HG03039 (cell line): ENCODE measurements at regions not wholly inside any gene's neighbourhood (a gene's known extent, or its start where the extent isn't known, plus 50 kb on each side); places are given as distances from the start of the nearest gene placed in this dataset.

Experiments used
- ATAC-seq: cut with Tn5 transposase; IDR thresholded peaks from one replicate; pipeline ENCODE4 v1.9.1; 2021; ENCODE audit warnings: mild to moderate bottlenecking, moderate library complexity; ENCODE audit not compliant: unreplicated experiment

DNA sequence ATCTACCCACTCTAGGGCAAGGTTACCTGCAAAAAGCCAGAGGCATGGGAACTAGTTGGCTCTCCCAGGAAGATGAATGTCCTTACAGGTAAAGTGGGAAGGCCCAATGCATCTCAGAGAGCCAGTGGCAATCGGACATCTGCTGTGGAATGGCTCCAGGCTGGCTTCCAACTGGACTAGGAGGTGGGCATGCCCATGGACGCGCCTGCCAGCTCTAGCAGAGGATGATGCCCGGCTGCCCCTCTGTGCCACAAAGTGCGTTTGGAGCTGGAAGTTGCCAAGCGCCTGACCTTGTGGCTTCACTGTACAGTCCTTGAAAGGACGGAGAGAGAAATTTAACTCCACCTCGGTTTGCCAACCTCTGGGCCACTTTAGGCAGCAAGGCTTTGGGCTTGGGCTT is 84.4 kb downstream of the NR2F2 start:
- ATAC-seq = no peak

DNA sequence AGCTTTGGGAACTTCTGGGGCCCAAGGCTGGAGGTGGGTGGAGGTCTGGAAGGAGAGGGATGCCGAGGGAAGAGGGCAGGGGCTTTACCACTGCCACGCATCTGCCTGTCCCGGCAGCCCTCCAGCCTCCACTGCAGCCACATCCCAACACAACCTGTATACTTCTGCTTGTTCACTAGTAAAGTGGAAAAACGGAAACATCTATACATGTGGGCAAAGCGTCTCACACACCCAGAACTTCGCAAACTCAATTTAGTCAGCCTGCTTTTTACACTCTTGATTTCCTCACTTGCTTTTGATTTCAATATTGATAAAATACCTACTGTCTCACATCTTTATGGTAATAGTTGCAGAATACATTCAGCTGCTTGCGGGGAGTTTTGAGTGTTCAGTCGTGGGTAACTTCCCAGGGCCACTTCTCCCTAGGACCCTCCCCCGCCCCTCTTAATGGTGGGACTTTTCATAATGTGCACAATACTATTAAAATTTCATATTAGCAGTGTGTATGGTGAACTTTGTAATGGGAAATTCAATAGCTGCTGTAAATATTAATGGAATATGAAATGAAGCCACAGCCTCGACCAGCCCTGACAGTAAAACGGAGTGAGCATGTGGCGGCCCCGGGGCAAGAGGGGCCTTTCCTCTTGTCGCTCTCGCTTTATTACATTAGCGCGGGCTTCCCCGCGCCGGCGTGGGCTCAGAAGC is 85.2 kb downstream of the NR2F2 start:
- ATAC-seq = no peak

DNA sequence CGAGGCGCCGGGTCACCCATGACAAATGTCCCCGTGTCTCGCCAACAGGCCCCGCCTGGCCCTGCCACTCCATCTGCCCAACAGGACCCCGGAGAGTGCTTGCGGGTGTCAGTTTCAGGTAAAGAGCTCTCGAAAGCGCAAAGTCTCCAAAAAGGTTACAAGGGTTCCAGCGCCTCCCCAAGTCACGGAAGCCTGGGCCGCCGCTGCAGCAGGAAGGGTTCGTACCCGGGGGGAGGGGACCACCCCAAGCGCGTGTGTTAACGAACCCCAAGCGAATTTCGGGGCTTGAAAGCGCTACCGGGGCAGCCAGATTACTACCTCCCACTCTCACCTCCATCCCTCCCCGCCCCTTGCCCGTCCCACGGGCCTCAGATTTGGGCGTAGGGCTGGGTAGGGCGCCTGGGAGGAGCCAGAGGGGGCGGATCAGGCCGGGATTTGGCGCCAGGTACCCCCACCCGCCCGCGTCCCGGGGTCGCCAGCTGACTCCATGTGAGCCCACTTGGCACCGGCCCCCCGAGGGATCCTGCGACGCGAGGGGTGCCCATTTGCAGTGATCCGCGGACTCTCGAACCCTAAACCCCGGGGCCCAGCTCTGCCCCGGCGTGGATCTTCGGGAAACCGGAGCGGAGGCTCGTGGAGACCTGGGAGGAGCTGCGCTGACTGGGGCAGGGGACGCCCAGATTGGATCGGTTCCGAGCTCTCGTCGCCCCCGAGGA is 85.9 kb downstream of the NR2F2 start:
- ATAC-seq = no peak

DNA sequence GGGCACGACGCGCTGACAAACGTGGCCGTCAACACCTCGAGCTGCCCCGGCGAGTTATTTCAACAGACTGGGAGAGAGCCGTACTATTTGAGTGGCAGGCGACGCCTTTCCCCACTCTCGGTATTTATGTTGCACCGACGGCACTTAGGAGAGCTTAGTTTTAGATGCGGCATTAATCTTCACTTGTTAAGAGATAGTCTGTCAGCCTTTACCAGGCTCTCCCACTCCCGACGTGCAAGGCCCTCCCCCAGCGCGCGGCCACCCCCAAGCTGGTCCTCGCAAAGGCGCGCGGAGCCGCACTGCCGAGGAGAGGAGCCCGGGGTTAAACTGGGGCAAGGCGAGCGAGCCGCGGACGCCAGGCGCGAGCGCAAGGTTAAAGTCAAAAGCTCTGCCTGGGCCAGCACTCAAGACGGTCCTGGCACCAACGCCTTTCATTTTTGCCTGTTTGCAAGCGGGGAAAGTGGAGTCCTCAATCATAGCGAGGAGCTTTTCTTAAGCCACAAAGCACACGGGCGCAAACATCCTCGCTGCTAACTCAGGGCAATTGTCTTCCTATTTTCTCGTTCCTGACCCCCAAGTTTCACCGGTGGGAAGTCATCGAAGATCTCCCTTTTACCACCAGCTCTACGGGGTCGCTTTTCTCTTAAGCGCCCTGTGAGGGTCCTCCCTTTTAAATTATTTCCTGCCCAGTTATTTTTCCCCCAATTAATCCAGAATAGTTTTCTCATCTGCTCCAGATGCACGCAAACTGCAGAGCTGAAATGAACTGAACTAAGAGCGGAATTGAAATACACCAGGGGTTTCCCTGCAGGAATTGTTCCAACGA is 86.6 kb downstream of the NR2F2 start:
- ATAC-seq = no peak

DNA sequence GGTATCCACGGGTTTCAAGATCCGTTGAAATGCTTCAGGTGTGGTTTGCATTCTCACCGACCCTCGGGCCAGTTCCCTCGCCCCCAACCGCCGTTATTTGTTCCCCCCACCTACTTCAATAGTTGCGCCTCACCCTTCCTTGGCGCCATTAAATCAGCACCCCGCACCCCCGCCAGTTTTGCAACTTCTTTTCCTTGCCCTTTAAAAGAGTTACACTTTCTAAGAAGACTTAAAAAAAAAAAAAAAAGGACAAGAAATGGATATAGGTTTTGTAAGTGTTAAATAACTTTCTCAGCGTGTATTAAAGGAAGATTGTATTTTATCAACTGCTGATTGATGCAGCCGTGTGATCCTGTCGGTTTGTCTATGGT is 87.2 kb downstream of the NR2F2 start:
- no peak for ATAC-seq

DNA sequence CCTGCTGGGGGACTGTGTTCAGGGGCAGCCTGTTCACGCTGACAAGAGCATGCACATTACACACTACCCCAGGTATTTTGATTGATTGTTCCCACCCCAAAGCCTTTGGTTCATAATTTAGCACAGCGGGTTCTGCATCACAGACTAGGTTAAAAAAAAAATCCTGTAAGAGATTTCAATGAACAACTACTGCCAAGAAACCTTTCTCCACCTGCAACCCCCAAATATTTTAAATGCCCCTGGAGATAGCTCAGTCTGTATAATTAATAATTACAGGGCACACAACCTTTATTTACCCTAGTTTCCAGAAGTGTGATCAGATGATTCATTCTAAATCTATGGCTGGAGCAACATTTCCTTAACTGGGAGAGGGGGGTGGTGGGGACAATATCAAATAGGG is 87.6 kb downstream of the NR2F2 start:
- ATAC-seq = no peak

DNA sequence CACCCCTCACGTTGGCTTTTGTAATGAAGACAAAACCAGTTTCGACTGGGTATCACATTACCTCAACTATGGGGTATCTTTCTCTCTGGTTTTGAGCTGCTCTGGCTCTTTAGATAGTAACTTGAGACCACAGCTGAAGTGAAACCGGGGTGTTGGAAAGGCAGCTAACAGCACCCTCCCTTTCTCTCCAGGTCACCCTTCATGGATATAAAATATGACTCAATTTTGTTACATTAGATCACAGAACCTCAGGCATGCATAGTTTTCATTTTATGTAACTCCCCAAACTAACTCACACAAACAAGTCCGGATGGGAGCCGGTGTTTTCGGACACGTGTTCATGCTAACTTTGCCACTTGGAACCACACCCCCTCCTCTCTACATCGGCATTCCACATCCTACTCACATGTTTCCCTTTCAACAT is 90.7 kb downstream of the NR2F2 start:
- no peak for ATAC-seq

DNA sequence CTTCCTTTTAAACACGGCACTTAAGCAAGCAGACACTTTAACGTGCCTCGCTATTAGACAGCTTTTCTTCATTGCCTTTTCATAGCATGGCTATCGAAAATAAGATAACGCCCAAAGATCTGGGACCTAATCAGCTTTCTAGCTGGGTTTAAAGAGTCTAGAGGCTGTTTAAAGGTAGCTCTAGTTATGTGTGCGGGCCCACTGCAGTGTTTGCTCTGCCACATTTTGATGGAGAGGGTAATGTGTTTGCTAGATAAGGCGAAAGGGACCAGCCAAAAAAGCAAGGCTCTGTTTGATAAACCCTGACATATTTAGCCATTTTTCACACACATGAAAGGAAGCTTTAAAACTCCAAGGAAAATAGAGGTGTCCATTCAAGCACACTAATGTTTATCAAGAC is 91.6 kb downstream of the NR2F2 start:
- ATAC-seq = no peak

DNA sequence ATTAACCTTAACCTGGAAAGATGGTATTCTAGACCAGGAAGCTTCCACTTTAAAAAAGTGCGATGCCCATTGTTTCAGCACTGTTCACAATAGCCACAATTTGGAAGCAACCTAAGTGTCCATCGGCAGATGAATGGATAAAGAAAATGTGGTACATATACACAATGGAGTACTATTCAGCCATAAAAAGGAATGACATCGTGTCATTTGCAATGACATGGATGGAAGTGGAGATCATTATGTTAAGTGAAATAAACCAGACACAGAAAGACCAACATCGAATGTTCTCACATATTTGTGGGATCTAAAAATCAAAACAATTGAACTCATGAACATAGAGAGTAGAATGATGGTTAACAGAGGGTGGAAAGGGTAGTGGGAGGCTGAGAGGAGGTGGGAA is 94.2 kb downstream of the NR2F2 start:
- no peak for ATAC-seq

DNA sequence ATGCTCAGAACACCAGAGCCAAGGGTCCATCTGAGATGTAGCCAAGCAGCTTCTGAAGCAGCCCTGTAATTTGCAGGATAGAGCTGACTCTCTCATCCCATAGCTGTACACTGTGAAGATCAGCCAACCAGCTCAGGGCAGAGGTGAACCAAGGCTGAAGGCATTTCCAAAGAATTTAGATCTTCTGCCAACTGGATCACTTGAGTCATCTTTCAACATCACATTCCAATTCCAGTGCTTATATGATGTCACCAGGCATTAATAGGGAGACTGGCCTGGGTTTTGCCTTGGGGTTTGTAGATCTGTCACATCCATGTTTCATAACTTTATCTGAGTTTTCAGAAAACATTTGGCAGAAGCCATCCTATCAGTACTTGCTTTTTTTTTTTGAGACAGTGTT is 98.2 kb downstream of the NR2F2 start:
- no peak for ATAC-seq

DNA sequence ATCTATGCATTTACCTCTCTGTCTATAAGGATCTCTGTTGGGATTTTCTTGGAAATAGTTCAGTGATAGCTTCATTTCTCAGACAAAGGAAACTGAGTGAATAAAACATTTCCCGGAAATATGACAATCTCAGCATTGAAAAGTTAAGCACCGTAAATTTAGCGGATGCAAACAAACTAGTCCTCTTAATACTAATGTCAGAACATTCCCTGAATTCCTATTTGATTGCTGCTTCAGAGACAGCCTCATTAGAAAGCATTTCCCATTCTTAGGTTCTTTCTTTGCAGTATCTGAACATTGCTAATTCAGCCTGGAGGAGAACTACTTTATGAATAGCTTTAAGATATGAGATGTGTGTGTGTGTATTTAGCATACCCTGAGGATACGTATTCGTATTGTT is 101.3 kb downstream of the NR2F2 start:
- no peak for ATAC-seq

DNA sequence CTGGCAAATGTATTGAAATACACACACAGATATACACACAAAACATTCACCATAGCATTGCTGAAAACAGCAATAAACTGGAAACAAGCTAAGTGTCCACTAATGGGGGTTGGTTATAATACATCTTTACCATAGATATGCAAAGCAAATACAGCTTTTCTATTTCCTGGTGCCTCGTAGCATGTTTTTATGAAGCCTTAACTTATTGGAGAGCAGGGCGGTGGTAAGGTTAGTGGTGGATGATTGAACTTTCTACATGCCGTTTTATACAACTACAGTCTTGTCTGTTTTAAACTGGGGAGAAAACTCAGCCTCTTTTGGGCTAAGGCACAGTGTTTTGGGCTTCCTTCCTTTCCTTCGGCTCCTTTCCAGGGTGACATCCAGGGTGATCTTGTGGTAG is 104.5 kb downstream of the NR2F2 start:
- ATAC-seq = no peak

DNA sequence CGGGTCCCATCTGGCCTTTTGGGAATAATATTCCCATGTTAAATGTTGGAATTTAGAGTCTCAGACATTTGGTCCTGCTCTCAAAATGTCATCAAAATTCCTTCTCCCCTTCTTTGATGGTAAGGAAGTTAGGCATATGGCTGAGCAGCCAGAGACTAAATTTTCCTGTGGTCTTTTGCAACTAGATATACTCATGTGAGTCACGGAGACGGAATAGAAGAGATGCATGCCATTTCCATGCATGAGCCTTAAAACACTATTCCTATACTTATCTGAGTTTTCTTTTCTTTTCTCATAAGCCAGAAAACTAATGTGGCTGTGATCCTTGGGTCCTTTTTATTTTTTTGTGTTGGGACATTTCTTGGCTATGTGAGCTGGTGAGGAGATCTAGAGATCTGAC is 105.3 kb downstream of the NR2F2 start:
- ATAC-seq = no peak

DNA sequence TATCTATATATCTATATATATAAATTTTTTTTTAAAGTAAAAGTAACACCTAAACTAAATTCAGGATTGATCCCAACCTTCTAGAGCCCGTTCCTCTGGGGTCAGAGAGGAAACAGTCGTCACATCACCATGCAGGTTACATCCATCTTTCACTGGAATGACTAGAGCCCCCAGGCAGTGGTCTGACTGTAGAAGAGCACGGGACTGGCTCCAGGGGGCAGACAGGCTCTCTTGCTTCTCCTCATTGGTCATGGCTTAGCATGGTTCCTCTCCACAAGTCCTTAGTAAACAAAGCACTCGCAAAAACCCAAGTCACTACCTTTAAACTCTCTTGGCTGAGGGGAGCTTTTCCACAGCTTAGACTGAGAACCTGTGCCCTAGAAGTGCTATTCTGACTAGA is 110.5 kb downstream of the NR2F2 start:
- ATAC-seq = no peak

DNA sequence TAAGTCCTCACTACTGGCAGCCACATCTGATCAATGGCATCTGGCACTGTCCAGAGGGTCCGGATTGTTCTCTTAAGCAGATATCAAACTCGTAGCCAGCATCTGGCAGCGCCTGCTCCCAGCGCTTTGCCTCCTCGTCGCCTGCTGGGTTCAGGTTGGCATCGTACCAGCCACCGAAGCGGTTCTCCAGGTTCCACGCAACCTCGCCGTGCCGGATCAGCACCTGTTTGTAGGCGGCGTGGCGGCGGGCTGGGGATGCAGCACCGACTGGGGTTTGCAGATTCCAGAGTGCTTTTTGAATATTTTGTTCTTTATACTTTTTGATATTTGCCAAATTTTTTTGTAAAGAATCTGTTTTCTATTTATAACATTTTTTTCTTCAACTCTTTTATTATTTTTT is 111.6 kb downstream of the NR2F2 start:
- ATAC-seq = no peak

DNA sequence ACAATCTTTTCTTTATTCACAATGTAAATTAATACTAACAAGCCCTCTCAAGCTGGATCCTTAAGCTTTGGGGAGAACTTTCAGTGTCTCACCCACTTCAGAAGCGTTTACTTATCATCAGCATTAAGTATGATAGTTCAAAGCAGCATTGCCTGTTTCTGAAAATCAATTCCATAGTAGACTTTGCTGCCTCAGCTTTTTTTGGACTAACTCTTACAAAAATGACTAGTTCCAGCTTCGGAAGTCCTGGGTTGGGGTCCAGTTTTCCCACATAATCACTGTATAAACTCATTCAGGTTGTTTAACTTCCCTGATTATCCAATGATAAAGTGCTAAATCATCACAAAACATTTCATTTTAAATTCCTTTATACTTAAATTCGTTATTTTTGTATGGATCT is 114.4 kb downstream of the NR2F2 start:
- no peak for ATAC-seq

DNA sequence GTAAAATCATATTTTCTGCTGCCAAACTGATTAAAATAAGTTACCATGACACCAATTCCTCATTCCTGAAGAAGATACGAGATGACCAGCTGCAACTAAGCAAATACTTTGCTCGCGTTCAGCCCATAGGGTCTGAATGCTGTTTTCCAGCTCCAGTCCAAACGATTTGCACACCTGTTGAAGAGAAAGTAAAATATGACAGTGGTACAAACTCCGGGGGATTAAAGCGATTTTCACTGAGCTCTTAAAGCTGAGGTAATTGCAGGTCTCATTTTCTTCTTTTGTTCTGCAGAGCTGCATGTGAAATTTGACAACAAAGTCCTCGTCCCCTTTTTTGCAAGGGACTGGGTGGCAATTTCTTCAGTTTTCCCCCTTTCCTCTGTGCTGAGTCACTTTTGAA is 118.4 kb downstream of the NR2F2 start:
- no peak for ATAC-seq

DNA sequence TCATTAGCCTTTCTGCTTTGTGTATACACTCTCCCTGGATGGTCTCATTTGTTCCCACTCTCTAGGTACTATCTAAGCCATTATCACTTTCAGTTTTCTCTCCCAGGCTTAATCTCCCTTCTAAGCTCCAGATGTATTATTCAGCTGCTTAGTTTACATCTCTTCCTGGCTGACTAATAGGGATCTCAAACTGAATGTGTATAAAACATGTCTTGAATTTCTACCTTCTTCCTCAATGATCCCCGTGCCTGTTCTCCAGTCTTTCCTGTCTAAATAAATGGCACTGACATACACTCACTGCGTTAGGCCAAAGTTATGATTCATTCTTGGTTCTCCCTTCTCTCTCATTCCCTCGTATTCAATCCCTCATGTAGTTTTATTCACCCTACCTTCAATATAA is 127.3 kb downstream of the NR2F2 start:
- ATAC-seq = no peak

DNA sequence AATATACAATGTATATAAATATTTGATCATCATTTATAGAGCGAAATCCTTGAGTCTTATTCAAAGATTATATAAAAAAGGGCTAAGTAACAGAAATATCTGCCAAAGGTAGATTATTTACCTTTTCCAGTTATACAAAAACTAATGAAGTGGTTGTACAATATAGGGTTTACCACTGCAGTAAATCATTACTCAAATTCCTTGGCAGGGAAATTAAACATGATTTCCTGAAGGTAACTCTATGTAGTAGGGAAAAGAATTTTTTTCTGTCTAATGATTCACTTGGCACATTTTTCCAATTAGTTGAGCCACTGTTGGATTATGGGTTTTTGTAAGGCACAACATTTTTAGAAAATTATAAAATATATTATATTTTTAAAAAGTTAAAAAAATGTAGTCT is 129.6 kb downstream of the NR2F2 start:
- ATAC-seq = no peak

DNA sequence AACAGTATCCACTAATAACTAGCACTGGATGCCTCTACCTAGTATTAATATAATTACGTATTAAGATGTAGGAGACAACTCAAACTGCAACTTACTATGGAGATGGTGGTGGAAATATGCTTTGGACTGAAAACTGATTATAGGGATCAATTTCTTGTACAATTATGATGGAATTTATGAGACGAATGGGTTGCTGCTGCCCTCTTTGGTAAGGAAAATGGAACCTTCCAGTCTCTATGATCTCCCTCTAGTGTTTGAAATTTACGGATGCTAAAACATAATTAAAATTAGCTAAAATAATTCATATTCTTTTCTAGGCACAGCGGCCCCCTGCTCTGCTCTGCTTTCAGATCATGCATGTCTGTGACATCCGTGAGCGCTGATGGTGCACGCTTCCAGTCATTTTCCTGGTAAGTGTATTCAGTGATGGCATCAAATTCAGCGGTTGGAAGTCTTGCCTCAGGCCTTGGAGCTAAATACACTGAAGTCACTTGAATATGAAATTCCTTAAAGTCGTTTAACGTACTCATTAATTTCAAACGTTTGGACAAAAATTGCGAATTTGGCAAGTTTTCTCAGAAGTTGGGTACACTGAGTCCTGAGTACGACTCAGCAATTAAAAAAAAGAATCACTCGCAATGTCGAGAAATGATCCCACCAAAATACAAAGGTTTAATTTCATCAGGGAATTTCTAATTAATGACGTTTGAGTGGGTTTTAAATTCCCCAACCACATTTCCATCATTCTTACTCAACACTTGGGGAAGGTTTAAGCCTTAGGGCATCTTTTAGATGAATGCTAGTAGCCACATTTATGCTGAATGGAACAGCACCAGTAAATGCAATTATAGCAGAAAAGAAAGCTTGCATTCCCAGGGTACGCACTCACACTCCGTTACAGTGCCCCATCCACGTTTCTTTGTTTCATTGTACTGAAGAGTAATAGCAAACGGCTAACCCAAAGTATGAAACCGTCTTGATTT is 132.6 kb downstream of the NR2F2 start:
- ATAC-seq = no peak
